ENCODE measurements at regions not wholly inside any gene's neighbourhood (a gene's known extent, or its start where the extent isn't known, plus 50 kb on each side); places are given as distances from the start of the nearest gene placed in this dataset.

DNA sequence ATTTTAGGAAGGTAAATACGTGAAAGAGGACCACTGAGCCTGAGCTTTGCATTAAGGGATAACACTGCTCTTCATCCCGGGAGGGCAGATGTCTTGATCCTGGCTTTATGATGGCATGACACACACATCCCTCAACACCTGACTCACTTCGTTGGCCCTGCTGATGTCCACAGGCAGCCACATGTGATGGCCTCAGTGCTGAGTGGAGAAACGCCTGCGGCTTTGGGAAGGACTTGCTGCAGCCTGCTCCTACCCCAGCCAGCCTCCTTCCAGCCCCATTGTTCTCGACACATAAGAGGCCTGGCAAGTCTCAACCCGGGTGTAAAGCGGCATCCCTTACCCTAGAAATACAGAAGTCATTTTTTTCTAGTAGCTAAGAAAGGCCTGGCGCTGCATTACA is 169.0 kb downstream of the SYK start:
- no peak overlapping the region for H3K27ac ChIP-seq
- TF ChIP-seq, protein P1, sequence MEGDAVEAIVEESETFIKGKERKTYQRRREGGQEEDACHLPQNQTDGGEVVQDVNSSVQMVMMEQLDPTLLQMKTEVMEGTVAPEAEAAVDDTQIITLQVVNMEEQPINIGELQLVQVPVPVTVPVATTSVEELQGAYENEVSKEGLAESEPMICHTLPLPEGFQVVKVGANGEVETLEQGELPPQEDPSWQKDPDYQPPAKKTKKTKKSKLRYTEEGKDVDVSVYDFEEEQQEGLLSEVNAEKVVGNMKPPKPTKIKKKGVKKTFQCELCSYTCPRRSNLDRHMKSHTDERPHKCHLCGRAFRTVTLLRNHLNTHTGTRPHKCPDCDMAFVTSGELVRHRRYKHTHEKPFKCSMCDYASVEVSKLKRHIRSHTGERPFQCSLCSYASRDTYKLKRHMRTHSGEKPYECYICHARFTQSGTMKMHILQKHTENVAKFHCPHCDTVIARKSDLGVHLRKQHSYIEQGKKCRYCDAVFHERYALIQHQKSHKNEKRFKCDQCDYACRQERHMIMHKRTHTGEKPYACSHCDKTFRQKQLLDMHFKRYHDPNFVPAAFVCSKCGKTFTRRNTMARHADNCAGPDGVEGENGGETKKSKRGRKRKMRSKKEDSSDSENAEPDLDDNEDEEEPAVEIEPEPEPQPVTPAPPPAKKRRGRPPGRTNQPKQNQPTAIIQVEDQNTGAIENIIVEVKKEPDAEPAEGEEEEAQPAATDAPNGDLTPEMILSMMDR (conservative IDR thresholded peaks at IDR 0.05) = no peak

DNA sequence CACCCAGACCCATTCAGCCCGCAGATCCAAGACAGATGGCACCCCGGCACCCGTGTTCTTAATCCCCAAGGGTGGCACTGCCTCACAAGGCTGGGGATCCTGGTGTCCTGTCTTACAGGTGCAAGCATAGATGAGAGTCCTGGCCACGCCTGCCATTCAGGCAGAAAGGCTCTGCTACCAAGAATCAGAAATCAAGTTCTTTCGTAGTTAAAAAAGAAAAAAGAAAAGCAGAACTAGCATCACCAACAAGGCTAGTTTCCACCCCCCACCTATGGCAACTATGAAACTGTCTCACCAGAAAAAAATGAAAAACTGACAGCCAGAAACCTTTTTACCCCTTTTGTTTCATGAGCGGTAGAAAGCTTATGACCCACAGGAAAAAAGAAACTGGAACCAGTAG is 170.4 kb downstream of the SYK start:
- TF ChIP-seq, protein P1 (conservative IDR thresholded peaks at IDR 0.05) = no peak
- H3K27ac ChIP-seq = no peak overlapping the region

DNA sequence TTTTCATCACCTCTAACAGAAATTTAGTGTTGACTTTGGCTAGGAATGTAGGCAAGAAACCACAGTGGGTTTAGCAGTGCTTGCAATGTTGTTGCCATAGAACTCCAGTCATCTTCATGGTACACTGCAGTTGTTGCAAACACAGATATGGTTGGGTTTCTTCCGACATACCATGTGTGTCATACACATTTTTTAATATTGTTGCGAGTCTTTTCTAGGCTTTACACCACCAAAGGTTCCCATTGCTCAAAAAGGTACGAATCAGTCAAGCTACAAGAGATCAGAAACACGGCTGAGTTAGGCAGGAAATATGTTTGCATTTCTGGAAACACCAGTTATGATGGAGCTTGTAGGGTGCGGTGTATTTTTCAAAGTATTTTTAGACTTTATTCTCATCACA is 172.4 kb downstream of the SYK start:
- TF ChIP-seq, protein P1 (conservative IDR thresholded peaks at IDR 0.05) = no peak

DNA sequence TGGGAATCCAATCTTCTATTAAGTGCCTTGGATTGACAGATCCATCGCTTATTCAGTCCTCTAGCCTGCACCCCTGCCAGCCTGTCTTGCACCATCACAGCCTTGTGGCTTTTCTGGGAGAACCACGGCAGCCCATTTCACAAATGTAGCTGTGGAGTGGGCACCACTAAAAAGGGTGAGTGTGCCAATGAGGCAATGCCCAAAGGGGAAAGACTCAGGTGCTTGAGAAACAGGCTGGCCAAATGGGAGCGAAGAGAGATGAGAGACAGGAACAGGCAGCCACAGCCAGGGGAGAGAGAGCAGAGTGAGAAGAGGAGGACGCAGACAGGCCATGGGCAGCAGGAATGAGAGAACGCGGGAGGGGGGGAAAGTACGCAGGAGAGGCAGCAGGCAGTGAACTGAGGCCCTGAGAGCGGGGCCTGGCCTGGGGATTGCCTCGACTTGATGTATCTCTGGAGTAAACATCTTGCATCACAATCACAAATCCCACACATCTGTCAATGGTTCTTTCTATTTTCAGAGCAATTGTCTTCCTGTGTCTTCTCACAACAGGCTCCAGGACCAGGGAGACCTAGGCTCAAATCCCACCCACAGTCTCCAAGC is 173.1 kb downstream of the SYK start:
- H3K27ac ChIP-seq = no peak overlapping the region

More for the DNA sequence above, 172.4 kb downstream of the SYK start:
- H3K27ac ChIP-seq = no peak overlapping the region

DNA sequence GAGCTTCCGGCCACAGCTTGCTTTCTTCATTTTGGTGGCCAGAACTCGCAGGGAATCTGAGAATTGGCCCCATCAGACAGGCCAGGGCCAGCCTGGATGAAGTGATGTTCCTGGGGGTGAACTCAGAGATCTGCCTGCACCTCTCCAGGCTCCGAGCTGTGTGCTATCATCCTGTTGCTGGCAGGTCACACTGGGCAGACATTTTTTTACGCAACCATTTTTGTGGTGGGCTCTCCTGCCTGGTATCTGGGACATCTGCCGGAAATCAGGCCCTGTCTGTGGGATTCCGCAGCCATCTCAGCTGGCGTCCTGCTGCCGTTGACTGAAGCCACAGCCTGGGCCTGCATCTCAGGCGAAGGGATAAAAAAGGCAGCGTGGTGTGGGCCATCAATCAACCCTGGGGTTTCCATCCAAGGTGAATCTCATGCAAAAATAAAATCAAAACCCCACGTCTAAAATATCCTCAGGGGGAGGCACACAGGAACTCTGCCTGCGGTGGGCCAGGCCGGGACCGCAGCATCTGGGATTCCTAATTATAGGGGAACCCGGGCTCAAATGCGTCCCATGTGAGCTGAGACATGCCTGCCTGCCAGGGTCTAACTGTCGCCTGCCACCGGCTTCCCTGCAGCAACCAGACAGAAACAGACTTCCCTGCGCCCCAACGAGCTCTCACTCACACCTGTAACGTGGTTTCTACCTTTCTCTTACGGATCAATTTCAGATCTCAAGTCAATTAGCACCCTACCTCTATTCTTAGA is 174.3 kb downstream of the SYK start:
- no peak overlapping the region for H3K27ac ChIP-seq
- TF ChIP-seq, protein P1 (conservative IDR thresholded peaks at IDR 0.05) = no peak

More for the DNA sequence above, 173.1 kb downstream of the SYK start:
- TF ChIP-seq, protein P1 (conservative IDR thresholded peaks at IDR 0.05) = no peak

DNA sequence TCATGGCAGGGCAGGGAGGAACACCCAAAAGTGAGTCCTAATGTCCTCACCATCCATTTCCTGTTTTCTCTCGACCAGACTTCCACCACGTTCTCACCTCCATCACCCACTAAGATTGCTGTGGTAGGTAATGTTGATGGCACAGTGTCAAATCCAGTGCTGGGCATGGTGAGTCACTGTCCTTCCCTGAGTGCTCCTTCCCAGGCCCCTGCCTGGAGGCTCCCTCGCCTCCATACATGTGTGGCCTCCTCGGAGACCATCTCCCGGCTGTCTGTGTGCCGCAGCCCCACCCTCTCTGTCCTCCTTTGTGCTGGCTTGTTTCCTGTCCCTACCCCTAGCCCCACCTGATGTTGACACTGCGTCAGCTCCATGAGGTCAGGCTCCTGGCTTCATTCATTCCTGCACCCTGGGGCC is 177.5 kb downstream of the SYK start:
- TF ChIP-seq, protein P1 (conservative IDR thresholded peaks at IDR 0.05) = no peak
- H3K27ac ChIP-seq = no peak overlapping the region

DNA sequence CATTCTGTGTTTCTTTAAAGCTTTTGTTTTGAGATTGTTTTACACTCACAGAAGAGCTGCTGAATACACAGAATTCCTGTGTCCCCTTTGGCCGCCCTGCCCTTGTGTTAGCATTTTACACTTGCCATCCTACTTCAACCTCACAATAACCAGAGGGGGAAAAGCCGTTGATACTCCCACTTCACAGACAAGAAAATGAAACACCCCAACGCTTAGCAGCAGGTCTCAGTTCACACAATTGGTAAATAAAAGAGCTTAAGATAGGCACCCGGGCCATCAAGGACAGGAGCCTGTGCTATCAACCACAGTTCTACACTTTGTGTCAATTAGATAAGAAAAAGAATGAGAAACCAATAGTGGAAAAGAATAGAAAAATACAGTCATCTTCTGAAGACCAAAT is 178.0 kb downstream of the SYK start:
- H3K27ac ChIP-seq = no peak overlapping the region
- TF ChIP-seq, protein P1 (conservative IDR thresholded peaks at IDR 0.05) = no peak
